ENCODE measurements at regions not wholly inside any gene's neighbourhood (a gene's known extent, or its start where the extent isn't known, plus 50 kb on each side); places are given as distances from the start of the nearest gene placed in this dataset.

- no peak for ATAC-seq
Measured at GRCh38 chr11:114877976-114878375, 199.6 kb downstream of the NXPE2 start.

- no peak for ATAC-seq
Measured at GRCh38 chr11:114880442-114880841, 202.1 kb downstream of the NXPE2 start.

- no peak for ATAC-seq
Measured at GRCh38 chr11:114883472-114883871, 205.1 kb downstream of the NXPE2 start.

- ATAC-seq: peak; percentile 90
Measured at GRCh38 chr11:114886644-114887265, 208.4 kb downstream of the NXPE2 start.

- ATAC-seq: no peak
Measured at GRCh38 chr11:114889594-114890011, 211.3 kb downstream of the NXPE2 start.

- ATAC-seq: no peak
Measured at GRCh38 chr11:114890038-114890437, 211.7 kb downstream of the NXPE2 start.

GRCh38 chr11:114891911-114892310 lies 213.6 kb downstream of the NXPE2 start:
- no peak for ATAC-seq

- ATAC-seq: peak; percentile 66
Measured at GRCh38 chr11:114892381-114893197, 214.3 kb downstream of the NXPE2 start.

- no peak for ATAC-seq
Measured at GRCh38 chr11:114893329-114893728, 215.0 kb downstream of the NXPE2 start.

GRCh38 chr11:114896594-114896993 lies 218.3 kb downstream of the NXPE2 start:
- no peak for ATAC-seq

- no peak for ATAC-seq
Measured at GRCh38 chr11:114909866-114910265, 231.5 kb downstream of the NXPE2 start.

GRCh38 chr11:114912826-114913225 lies 234.5 kb downstream of the NXPE2 start:
- ATAC-seq: no peak

GRCh38 chr11:114914231-114915005 lies 236.1 kb downstream of the NXPE2 start:
- no peak for ATAC-seq

- no peak for ATAC-seq
Measured at GRCh38 chr11:114915871-114916805, 237.8 kb downstream of the NXPE2 start.

- ATAC-seq: no peak
Measured at GRCh38 chr11:114918286-114918685, 240.0 kb downstream of the NXPE2 start.

- no peak for ATAC-seq
Measured at GRCh38 chr11:114921697-114922096, 243.4 kb downstream of the NXPE2 start.

GRCh38 chr11:114924042-114924441 lies 245.7 kb downstream of the NXPE2 start:
- ATAC-seq: no peak

- no peak for ATAC-seq
Measured at GRCh38 chr11:114925591-114925990, 247.3 kb downstream of the NXPE2 start.

- ATAC-seq: no peak
Measured at GRCh38 chr11:114928260-114928870, 250.0 kb downstream of the NXPE2 start.

- no peak for ATAC-seq
Measured at GRCh38 chr11:114929351-114930000, 251.1 kb downstream of the NXPE2 start.

- no peak for ATAC-seq
Measured at GRCh38 chr11:114938799-114939198, 260.5 kb downstream of the NXPE2 start.
